PFSK-1 (cell line): ENCODE measurements at regions not wholly inside any gene's neighbourhood (a gene's known extent, or its start where the extent isn't known, plus 50 kb on each side); places are given as distances from the start of the nearest gene placed in this dataset.

Experiments used
- FOXP2 ChIP-seq: optimal IDR thresholded peaks from 2 replicates; pipeline ENCODE3; 2011; ENCODE audit warnings: borderline replicate concordance, control low read depth, inconsistent platforms; ENCODE audit not compliant: insufficient read depth; ENCODE audit errors: extremely low read length, extremely low read depth
- POLR2AphosphoS5 ChIP-seq: IDR thresholded peaks from 2 replicates; pipeline ENCODE4 v1.6.1; 2012; ENCODE audit warnings: low read depth, mild to moderate bottlenecking, control low read depth, low read length, moderate library complexity
- REST ChIP-seq, 2 experiments: IDR thresholded peaks; 2 replicates each; pipeline versions ENCODE4 v1.6.1 to v1.8.0; 2011 to 2012; ENCODE audit warnings: low read depth in 2 of 2, low read length in 2 of 2, control low read depth in 1 of 2, inconsistent platforms in 1 of 2, mild to moderate bottlenecking in 1 of 2, moderate library complexity in 1 of 2; ENCODE audit not compliant: insufficient read depth in 1 of 2
- SIN3A ChIP-seq: IDR thresholded peaks from 2 replicates; pipeline ENCODE4 v1.6.1; 2012; ENCODE audit warnings: mild to moderate bottlenecking, low read length, moderate library complexity, borderline replicate concordance; ENCODE audit not compliant: insufficient read depth
- TAF1 ChIP-seq: IDR thresholded peaks from 2 replicates; pipeline ENCODE4 v1.6.1; 2012; ENCODE audit warnings: low read length, control low read depth, borderline replicate concordance; ENCODE audit not compliant: insufficient read depth

- TF ChIP-seq TAF1 (no peak), REST (IDR thresholded peaks at IDR 0.05; ENCODE audit: insufficient read depth in 1 of 2, low read depth in 2 of 2, low read length in 2 of 2) (no peak), FOXP2 (no peak), POLR2AphosphoS5 (no peak), SIN3A (no peak)
Observed at GRCh38 chr1:36667836-36668235, 185.1 kb upstream of the CSF3R start.

- no peak for TF ChIP-seq TAF1
- no peak for TF ChIP-seq FOXP2
- TF ChIP-seq SIN3A = no peak
Observed at GRCh38 chr1:36667256-36667655, 184.5 kb upstream of the CSF3R start.

- TF ChIP-seq REST (IDR thresholded peaks at IDR 0.05; ENCODE audit: insufficient read depth in 1 of 2, low read depth in 2 of 2, low read length in 2 of 2) = no peak
- no peak for TF ChIP-seq POLR2AphosphoS5
- no peak for TF ChIP-seq SIN3A
- TF ChIP-seq FOXP2 = no peak
- no peak for TF ChIP-seq TAF1
Observed at GRCh38 chr1:36665478-36666080, 182.9 kb upstream of the CSF3R start.

GRCh38 chr1:36664571-36665287 lies 182.0 kb upstream of the CSF3R start:
- TF ChIP-seq TAF1 (no peak), FOXP2 (no peak), POLR2AphosphoS5 (no peak), REST (IDR thresholded peaks at IDR 0.05; ENCODE audit: insufficient read depth in 1 of 2, low read depth in 2 of 2, low read length in 2 of 2) (no peak), SIN3A (no peak)

GRCh38 chr1:36663772-36664430 lies 181.2 kb upstream of the CSF3R start:
- TF ChIP-seq FOXP2 = no peak
- no peak for TF ChIP-seq TAF1
- no peak for TF ChIP-seq SIN3A
- TF ChIP-seq POLR2AphosphoS5 = no peak
- TF ChIP-seq REST (IDR thresholded peaks at IDR 0.05; ENCODE audit: insufficient read depth in 1 of 2, low read depth in 2 of 2, low read length in 2 of 2) = no peak
